PC-9 (cell line): ENCODE measurements at regions not wholly inside any gene's neighbourhood (a gene's known extent, or its start where the extent isn't known, plus 50 kb on each side); places are given as distances from the start of the nearest gene placed in this dataset.

Source experiments
- BruUV-seq: library from RNA; stranded (reverse); fragments of 400-500 nt; replicated peaks from 2 replicates; lab custom pipeline; 2021; lab: Mats Ljungman, UMichigan
- CTCF ChIA-PET: fragments of 300-600 bp; sonication (Branson Sonifier 250); formaldehyde crosslinking; loops from one replicate; lab custom pipeline; 2022; ENCODE audit warnings: antibody characterized with exemption; lab: Charles Lee
- POLR2A ChIA-PET: fragments of 300-600 bp; sonication (Branson Sonifier 250); formaldehyde crosslinking; loops from one replicate; lab custom pipeline; 2022; ENCODE audit warnings: antibody characterized with exemption; ENCODE audit not compliant: unreplicated experiment; lab: Charles Lee
- DNase-seq, 2 experiments: peaks; one replicate each; pipeline versions ENCODE4 v3.0.0 to v3.0.0-alpha.2; 2015 to 2022; ENCODE audit warnings: mixed read lengths in 1 of 2
- H2AFZ ChIP-seq: fragments of 200-600 bp; sonication (generic); 2 replicates; pipeline ENCODE4 v1.8.1; 2017; ENCODE audit warnings: antibody characterized with exemption
- H3F3A ChIP-seq: fragments of 200-600 bp; sonication (generic); 2 replicates; pipeline ENCODE4 v1.8.1; 2017; ENCODE audit warnings: antibody characterized with exemption, mild to moderate bottlenecking, low read depth; ENCODE audit not compliant: insufficient read depth
- H3K27ac ChIP-seq: fragments of 200-600 bp; sonication (generic); 2 replicates; pipeline ENCODE4 v1.6.1; 2016; ENCODE audit warnings: mixed run types
- H3K27me3 ChIP-seq: fragments of 200-600 bp; sonication (generic); 2 replicates; pipeline ENCODE4 v1.6.1; 2016; ENCODE audit warnings: low read depth, mixed run types; ENCODE audit not compliant: insufficient read depth
- H3K36me3 ChIP-seq: fragments of 200-600 bp; sonication (generic); 2 replicates; pipeline ENCODE4 v1.6.1; 2016; ENCODE audit warnings: low read depth, mixed run types
- H3K4me1 ChIP-seq: fragments of 200-600 bp; sonication (generic); replicated peaks from 2 replicates; pipeline ENCODE4 v1.6.1; 2016; ENCODE audit warnings: mixed run types; ENCODE audit not compliant: insufficient read depth
- H3K4me2 ChIP-seq: fragments of 200-600 bp; sonication (generic); 2 replicates; pipeline ENCODE4 v1.6.1; 2017; ENCODE audit warnings: mixed run types
- H3K4me3 ChIP-seq: fragments of 200-600 bp; sonication (generic); 2 replicates; pipeline ENCODE4 v1.6.1; 2016; ENCODE audit warnings: mixed run types
- H3K79me2 ChIP-seq: fragments of 200-600 bp; sonication (generic); 2 replicates; pipeline ENCODE4 v1.6.1; 2017; ENCODE audit warnings: low read depth, mixed run types
- H3K9me2 ChIP-seq: fragments of 200-600 bp; sonication (generic); 2 replicates; pipeline ENCODE4 v1.8.1; 2017; ENCODE audit warnings: mild to moderate bottlenecking; ENCODE audit not compliant: insufficient read depth
- H3K9me3 ChIP-seq: fragments of 200-600 bp; sonication (generic); 2 replicates; pipeline ENCODE4 v1.8.1; 2016; ENCODE audit warnings: low read depth; ENCODE audit not compliant: insufficient read depth
- H4K20me1 ChIP-seq: fragments of 200-600 bp; sonication (generic); 2 replicates; pipeline ENCODE4 v1.8.1; 2017; ENCODE audit not compliant: insufficient read depth
- EZH2 ChIP-seq: fragments of 200-600 bp; sonication (generic); IDR thresholded peaks from 2 replicates; pipeline ENCODE4 v1.8.0; 2017; ENCODE audit warnings: antibody characterized with exemption, low read depth
- intact Hi-C: fragments of 100-400 bp; cut with micrococcal nuclease; formaldehyde crosslinking; loops from one replicate; pipeline ENCODE4 v1.10.0; 2022; ENCODE audit not compliant: unreplicated experiment
- TF ChIP-seq, protein P1 (sequence below): fragments of 200-600 bp; sonication (generic); conservative IDR thresholded peaks from 2 replicates; pipeline ENCODE4 v1.6.1; 2017; ENCODE audit warnings: mixed run types, antibody characterized with exemption, mild to moderate bottlenecking, moderate library complexity

DNA sequence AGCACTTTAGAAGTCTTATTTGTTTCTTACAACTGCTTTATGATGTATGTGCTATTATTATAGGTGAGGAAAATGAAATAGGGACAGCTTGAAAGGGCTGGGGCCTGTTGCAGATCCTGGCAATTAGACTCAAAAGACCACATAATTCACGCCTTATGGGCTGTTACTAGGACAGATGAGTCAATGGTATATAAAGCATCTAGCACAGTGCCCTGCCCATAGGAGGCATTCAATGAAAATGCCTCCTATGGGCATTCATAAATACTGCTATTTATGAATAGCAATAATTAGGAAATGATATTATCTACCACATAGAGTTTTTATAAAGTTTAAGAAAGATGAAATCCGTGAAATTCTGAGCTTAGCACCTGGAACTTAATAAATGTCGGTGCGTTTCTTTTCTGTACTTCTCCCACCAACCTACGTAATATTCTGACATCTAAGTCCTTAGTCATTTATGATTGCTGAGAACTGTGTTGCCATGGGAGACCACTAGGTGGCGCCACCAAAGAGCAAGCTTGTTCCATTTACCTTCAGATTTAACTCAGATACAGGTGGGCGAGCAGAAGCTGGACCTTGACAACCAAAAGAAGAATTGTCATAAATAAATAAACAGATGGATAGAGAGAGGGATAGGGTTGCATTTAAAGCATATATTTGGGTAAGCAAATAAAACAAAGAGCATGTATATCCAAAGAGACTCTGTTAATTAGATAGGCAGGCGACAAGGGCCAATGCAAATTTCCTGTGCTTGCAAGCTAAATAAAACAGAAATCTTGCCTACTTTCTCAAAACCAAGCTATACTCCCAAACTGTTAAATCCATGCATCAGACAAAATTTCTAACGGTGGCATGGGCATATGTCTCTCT is 699.9 kb downstream of the INHBA start:
- ChIA-PET CTCF (interaction anchor here (0.6 to 1.8 kb wide), 7 partner anchors 80 to 702 kb away, joined by 3 to 12 read pairs (median 6); no protein-coding TSS in a partner anchor), POLR2A (interaction anchor here (0.6 to 1.0 kb wide), 6 partner anchors 24 to 703 kb away, joined by 3 to 7 read pairs (median 5); no protein-coding TSS in a partner anchor)
- BruUV-seq: no TSS peak
- H3K4me2 ChIP-seq: no peak overlapping the region
- no peaks in the 10 kb centered on the region for H4K20me1 ChIP-seq
- H3K4me1 ChIP-seq: peaks cover 53% of the 10 kb centered on the region
- no peaks in the 10 kb centered on the region for H3K27me3 ChIP-seq
- intact Hi-C loops: loop anchor here (1.0 to 2.0 kb wide), 7 partner anchors 24 to 702 kb away; no protein-coding TSS in a partner anchor
- peaks cover 24% of the 10 kb centered on the region for H3K9me3 ChIP-seq
- H3K27ac ChIP-seq: peak overlapping the region; percentile 10
- H3K4me3 ChIP-seq: no peak overlapping the region
- H3K9me2 ChIP-seq: no peaks in the 10 kb centered on the region
- H3K79me2 ChIP-seq: no peaks in the 10 kb centered on the region
- DNase-seq: peak in 1 of 2 experiments; percentile 49
- peaks cover 32% of the 10 kb centered on the region; the same call in 1 of the 2 replicates for H3F3A ChIP-seq
- H2AFZ ChIP-seq: no peak overlapping the region
- TF ChIP-seq, protein P1, sequence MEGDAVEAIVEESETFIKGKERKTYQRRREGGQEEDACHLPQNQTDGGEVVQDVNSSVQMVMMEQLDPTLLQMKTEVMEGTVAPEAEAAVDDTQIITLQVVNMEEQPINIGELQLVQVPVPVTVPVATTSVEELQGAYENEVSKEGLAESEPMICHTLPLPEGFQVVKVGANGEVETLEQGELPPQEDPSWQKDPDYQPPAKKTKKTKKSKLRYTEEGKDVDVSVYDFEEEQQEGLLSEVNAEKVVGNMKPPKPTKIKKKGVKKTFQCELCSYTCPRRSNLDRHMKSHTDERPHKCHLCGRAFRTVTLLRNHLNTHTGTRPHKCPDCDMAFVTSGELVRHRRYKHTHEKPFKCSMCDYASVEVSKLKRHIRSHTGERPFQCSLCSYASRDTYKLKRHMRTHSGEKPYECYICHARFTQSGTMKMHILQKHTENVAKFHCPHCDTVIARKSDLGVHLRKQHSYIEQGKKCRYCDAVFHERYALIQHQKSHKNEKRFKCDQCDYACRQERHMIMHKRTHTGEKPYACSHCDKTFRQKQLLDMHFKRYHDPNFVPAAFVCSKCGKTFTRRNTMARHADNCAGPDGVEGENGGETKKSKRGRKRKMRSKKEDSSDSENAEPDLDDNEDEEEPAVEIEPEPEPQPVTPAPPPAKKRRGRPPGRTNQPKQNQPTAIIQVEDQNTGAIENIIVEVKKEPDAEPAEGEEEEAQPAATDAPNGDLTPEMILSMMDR: peak; percentile 95
- TF ChIP-seq EZH2: no peak
- H3K36me3 ChIP-seq: no peaks in the 10 kb centered on the region

DNA sequence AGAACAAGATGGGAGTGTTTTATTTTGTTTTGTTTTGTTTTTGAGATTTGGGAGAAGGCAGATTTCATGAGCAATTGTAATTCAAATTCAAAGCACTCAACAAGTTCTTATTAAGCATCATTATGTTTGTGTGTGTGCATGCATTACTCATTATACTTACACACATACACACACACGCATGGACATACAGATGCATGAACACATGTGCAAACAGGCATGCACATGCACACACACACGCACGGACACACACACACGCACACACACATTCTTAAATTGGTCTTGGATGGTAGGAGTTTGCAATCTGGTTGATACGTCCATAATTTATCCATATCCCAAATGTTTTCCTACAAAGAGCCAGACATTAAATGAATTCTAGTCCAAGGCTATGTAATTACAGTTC is 702.8 kb downstream of the INHBA start:
- no peaks in the 10 kb centered on the region for H4K20me1 ChIP-seq
- H3F3A ChIP-seq: peaks cover 12% of the 10 kb centered on the region; the same call in 1 of the 2 replicates
- no peak overlapping the region for H2AFZ ChIP-seq
- ChIA-PET POLR2A (no interaction called here), CTCF (interaction anchor here (0.6 kb wide), 1 partner anchor 100 kb away, joined by 3 read pairs; no protein-coding TSS in a partner anchor)
- no peaks in the 10 kb centered on the region for H3K9me2 ChIP-seq
- no TSS peak for BruUV-seq
- no peak overlapping the region for H3K4me3 ChIP-seq
- H3K4me1 ChIP-seq: peaks cover 30% of the 10 kb centered on the region
- TF ChIP-seq, protein P1: no peak
- no peak for TF ChIP-seq EZH2
- no peak for DNase-seq
- no peaks in the 10 kb centered on the region for H3K36me3 ChIP-seq
- H3K27ac ChIP-seq: no peak overlapping the region
- intact Hi-C loops: no loop called here
- H3K4me2 ChIP-seq: no peak overlapping the region
- H3K9me3 ChIP-seq: peaks cover 24% of the 10 kb centered on the region
- H3K27me3 ChIP-seq: no peaks in the 10 kb centered on the region
- no peaks in the 10 kb centered on the region for H3K79me2 ChIP-seq

DNA sequence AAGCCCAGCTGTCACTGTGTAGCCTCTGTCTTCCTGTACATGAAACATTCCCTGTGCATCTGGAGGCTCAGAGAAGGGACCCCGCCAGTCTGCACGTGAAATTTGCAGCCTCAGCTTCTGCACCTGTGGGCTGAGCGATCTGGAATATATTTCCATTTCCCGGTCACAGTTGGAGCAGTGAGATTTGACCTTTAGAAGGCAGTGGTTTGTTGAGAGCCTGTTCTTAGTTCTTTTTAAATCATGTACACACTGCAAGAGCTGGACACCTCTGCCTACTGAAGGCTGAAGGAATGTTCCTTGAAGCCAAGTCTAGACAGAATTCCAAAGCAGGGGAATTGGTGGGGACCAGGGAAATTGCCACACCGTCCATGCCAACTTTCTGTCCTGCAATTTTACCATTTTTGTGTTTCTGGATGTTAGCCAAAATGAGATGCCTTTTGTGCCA is 706.6 kb downstream of the INHBA start:
- no peak overlapping the region for H3K4me3 ChIP-seq
- POLR2A ChIA-PET: no interaction called here
- no peaks in the 10 kb centered on the region for H3K27me3 ChIP-seq
- H3K36me3 ChIP-seq: no peaks in the 10 kb centered on the region
- TF ChIP-seq, protein P1: no peak
- TF ChIP-seq EZH2: no peak
- CTCF ChIA-PET: no interaction called here
- H3K4me1 ChIP-seq: 0 out of 2 replicates have a peak, but pooled peaks cover 7% of the 10 kb centered on the region
- no TSS peak for BruUV-seq
- no peaks in the 10 kb centered on the region for H3K79me2 ChIP-seq
- intact Hi-C loops: no loop called here
- no peak for DNase-seq
- H2AFZ ChIP-seq: no peak overlapping the region
- H3K9me2 ChIP-seq: no peaks in the 10 kb centered on the region
- H3F3A ChIP-seq: no peaks in the 10 kb centered on the region; the same call in 1 of the 2 replicates
- no peak overlapping the region for H3K4me2 ChIP-seq
- peaks cover 7% of the 10 kb centered on the region; the same call in 1 of the 2 replicates for H3K9me3 ChIP-seq
- no peaks in the 10 kb centered on the region for H4K20me1 ChIP-seq
- no peak overlapping the region for H3K27ac ChIP-seq
